ENCODE measurements at regions not wholly inside any gene's neighbourhood (a gene's known extent, or its start where the extent isn't known, plus 50 kb on each side); places are given as distances from the start of the nearest gene placed in this dataset.
"Not testable (repeated sequence)": the region's sequence is repeated elsewhere in the genome, so short reads cannot be mapped to it uniquely, and the experiment has no call there.

- DNase-seq (ENCODE audit: extremely low read depth, insufficient read length): no peak
- TF ChIP-seq CTCF (IDR thresholded peaks at IDR 0.05; ENCODE audit: insufficient read depth, low read length, poor library complexity, severe bottlenecking): no peak
- Histone ChIP-seq H3K27me3 (replicated peaks; ENCODE audit: control insufficient read depth, insufficient read depth, low read length) (no peaks in the 10 kb centered on the region), H3K4me3 (replicated peaks; ENCODE audit: low read depth, low read length) (no peak overlapping the region), H3K36me3 (ENCODE audit: control insufficient read depth, insufficient read depth, low read length) (no peaks in the 10 kb centered on the region)
Measured at GRCh38 chr14:97143011-97143410, 345.8 kb downstream of the VRK1 start.

GRCh38 chr14:97143456-97143855 lies 346.3 kb downstream of the VRK1 start:
- no peak overlapping the region for H3K4me3 ChIP-seq (replicated peaks; ENCODE audit: low read depth, low read length)
- DNase-seq (ENCODE audit: extremely low read depth, insufficient read length): no peak
- H3K27me3 ChIP-seq (replicated peaks; ENCODE audit: control insufficient read depth, insufficient read depth, low read length): no peaks in the 10 kb centered on the region
- no peak for TF ChIP-seq CTCF (IDR thresholded peaks at IDR 0.05; ENCODE audit: insufficient read depth, low read length, poor library complexity, severe bottlenecking)
- H3K36me3 ChIP-seq (ENCODE audit: control insufficient read depth, insufficient read depth, low read length): no peaks in the 10 kb centered on the region

GRCh38 chr14:97148021-97148420 lies 350.8 kb downstream of the VRK1 start:
- not testable (repeated sequence) for H3K27me3 ChIP-seq (replicated peaks; ENCODE audit: control insufficient read depth, insufficient read depth, low read length); H3K36me3 ChIP-seq (ENCODE audit: control insufficient read depth, insufficient read depth, low read length); H3K4me3 ChIP-seq (replicated peaks; ENCODE audit: low read depth, low read length); DNase-seq (ENCODE audit: extremely low read depth, insufficient read length)

GRCh38 chr14:97149775-97150174 lies 352.6 kb downstream of the VRK1 start:
- DNase-seq (ENCODE audit: extremely low read depth, insufficient read length): no peak
- no peaks in the 10 kb centered on the region for H3K36me3 ChIP-seq (ENCODE audit: control insufficient read depth, insufficient read depth, low read length)
- no peaks in the 10 kb centered on the region for H3K27me3 ChIP-seq (replicated peaks; ENCODE audit: control insufficient read depth, insufficient read depth, low read length)
- TF ChIP-seq CTCF (IDR thresholded peaks at IDR 0.05; ENCODE audit: insufficient read depth, low read length, poor library complexity, severe bottlenecking): no peak
- H3K4me3 ChIP-seq (replicated peaks; ENCODE audit: low read depth, low read length): no peak overlapping the region

GRCh38 chr14:97153527-97153926 lies 356.3 kb downstream of the VRK1 start:
- no peaks in the 10 kb centered on the region for H3K27me3 ChIP-seq (replicated peaks; ENCODE audit: control insufficient read depth, insufficient read depth, low read length)
- TF ChIP-seq CTCF (IDR thresholded peaks at IDR 0.05; ENCODE audit: insufficient read depth, low read length, poor library complexity, severe bottlenecking): no peak
- no peaks in the 10 kb centered on the region for H3K36me3 ChIP-seq (ENCODE audit: control insufficient read depth, insufficient read depth, low read length)
- no peak for DNase-seq (ENCODE audit: extremely low read depth, insufficient read length)
- H3K4me3 ChIP-seq (replicated peaks; ENCODE audit: low read depth, low read length): no peak overlapping the region

- H3K27me3 ChIP-seq (replicated peaks; ENCODE audit: control insufficient read depth, insufficient read depth, low read length): no peaks in the 10 kb centered on the region
- H3K36me3 ChIP-seq (ENCODE audit: control insufficient read depth, insufficient read depth, low read length): no peaks in the 10 kb centered on the region
- no peak for DNase-seq (ENCODE audit: extremely low read depth, insufficient read length)
- no peak for TF ChIP-seq CTCF (IDR thresholded peaks at IDR 0.05; ENCODE audit: insufficient read depth, low read length, poor library complexity, severe bottlenecking)
- H3K4me3 ChIP-seq (replicated peaks; ENCODE audit: low read depth, low read length): no peak overlapping the region
Measured at GRCh38 chr14:97155320-97155719, 358.1 kb downstream of the VRK1 start.

Data from GM06990 (cell line).